ENCODE measurements at regions not wholly inside any gene's neighbourhood (a gene's known extent, or its start where the extent isn't known, plus 50 kb on each side); places are given as distances from the start of the nearest gene placed in this dataset.
"Not testable (repeated sequence)": the region's sequence is repeated elsewhere in the genome, so short reads cannot be mapped to it uniquely, and the experiment has no call there.

DNA sequence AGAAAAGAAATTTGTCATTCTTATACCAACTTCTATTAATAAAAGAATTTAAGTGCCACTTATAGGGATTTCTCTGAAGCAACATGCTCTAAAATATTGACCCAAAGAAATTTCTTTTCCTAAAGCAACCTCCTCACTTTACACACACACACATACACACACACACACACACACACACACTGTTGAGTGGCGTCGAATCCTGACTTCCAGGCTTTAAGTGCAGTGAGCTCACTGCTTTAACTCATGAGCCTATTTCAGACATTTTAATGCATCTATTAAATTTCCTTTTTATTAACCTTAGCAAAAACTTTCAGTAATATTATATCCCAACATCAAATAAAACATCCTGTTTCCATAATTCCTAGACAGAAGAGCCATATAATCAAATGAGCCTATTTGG, 229.1 kb upstream of the ACVR2A start:
- no peak for FAIRE-seq
- no peak for DNase-seq (ENCODE audit: insufficient read length, low spot score)

DNA sequence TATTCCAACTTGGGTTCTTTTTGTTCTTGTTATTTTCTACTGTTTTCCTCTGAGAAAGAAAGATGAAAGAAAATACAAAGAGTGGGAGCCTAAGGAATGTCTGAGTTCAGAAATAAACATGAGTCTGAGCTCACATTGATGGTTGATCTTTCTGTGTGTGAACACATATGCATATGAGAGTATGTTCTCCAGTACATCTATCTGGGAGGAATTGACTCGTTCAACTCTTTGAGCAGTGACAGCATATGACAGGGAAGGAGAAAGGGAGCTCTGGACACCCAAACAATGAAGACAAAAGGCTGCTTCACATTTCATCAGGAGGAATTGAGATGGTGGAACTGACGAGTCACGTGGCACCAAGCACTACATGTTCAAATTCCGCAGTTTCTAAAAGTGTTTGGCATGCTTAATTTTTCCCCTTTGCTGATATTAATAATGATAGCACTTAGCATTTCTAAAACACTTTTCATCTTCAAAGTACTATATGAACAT, 229.8 kb upstream of the ACVR2A start:
- DNase-seq (ENCODE audit: insufficient read length, low spot score) (no peak), FAIRE-seq (no peak)

DNA sequence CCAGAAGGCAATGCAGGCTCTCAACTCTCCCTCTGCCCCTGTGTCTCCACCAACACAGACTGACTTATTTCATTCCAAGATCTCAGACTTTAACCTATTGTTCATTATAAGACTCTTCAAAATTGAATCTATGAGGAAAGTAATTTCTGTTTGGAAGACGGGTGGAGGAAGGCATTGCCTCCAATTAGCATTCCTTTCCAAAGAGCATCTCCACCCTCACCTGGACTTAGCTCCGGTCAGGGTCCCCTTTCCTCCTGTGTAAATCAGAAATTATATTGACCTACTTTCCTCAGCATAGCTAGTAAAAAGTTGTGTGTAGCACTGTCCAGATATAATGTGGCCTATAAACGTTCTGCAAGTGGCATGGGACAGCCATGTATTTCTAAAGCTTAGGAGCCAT, 230.4 kb upstream of the ACVR2A start:
- no peak for FAIRE-seq

DNA sequence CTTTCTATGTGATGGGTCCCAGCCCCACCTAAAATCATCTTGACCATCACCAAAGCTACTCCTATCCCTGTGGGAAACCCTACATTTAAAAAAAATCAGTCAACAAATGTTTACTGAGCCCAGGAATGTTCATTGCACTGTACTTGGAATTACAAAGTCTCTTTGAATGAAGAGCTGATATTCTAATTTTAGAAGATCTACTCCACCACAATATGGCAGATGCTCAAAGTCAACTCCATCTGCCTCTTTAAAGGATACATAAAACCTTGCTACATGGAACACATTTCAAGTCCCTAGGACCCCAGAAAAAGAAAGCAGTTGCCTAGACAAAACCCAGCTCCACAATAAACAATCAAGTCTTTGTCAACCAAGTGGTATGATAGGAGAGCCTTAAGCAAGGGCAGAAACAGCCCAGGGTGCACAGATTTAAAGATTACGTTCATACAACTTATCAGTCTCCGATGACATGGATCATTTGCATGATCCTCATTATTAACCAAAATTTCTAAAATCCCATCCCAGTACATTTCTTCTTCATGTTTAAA, 234.3 kb upstream of the ACVR2A start:
- FAIRE-seq (no peak), DNase-seq (ENCODE audit: insufficient read length, low spot score) (no peak)

More for the DNA sequence above, 230.4 kb upstream of the ACVR2A start:
- no peak for DNase-seq (ENCODE audit: insufficient read length, low spot score)

DNA sequence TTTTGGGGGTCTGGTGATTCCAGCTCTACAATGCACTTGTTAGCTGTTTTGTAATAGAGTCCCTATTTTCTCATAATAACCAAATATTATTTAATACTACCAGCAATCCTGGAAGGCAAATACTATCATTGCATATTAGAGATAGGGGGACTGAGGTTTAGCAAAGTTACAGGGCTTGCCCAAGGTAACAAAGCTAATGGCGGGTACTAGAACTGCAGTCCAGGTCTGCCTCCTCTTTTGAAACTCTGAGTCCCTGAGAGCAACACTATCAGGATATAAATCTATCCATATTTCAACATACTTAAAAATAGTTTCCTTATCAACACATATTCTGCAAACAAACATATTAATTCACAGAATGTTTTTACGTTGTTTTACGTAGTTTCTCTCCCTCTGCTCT, 235.5 kb upstream of the ACVR2A start:
- DNase-seq (ENCODE audit: insufficient read length, low spot score) (no peak), FAIRE-seq (no peak)

DNA sequence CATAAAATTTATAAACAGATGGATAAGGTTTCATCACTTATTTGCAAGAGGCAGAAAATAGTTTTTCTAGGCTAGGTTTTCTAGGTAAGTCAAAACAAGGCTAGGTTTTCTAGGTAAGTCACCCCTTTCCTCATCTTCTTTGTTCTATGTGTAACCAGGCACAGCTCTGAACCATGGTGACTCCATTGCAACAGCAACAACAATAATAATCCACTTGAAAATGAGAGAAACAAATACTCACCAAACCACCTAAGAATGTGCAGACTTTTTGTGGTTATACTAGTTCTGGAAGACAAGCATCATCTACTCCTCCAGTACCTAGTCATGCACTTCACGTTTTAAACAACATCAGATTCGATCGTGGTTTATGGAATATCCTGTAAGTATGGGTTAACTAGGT, 237.4 kb upstream of the ACVR2A start:
- DNase-seq (ENCODE audit: insufficient read length, low spot score) (no peak), FAIRE-seq (no peak)

- DNase-seq (ENCODE audit: insufficient read length, low spot score) (no peak), FAIRE-seq (no peak)
These were observed 241.0 kb upstream of the ACVR2A start for GRCh38 chr2:147603876-147604275.

- no peak for DNase-seq (ENCODE audit: insufficient read length, low spot score)
These were observed 241.4 kb upstream of the ACVR2A start for GRCh38 chr2:147603447-147603846.

DNA sequence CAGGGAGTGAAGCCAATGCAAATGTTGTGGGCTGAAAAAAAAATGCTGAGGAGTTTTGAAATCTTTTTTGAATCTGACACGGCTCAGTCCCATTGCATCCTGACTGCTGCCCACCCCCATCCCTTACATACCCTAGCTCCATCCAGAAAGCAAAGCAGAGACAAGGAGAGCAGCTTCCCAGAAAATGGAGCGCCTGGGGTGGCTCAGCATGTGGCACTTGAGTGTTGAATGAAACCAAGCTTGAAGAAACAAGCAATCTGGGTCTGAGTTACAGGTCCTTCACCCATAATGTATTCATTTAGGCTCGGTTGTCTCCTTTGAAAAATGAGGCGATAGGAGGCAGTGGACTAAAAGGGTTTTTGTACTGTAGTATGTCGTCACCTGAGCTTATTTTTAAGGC, 244.2 kb upstream of the ACVR2A start:
- DNase-seq (ENCODE audit: insufficient read length, low spot score) (no peak), FAIRE-seq (no peak)

More at GRCh38 chr2:147603447-147603846, 241.4 kb upstream of the ACVR2A start:
- FAIRE-seq = no peak

GRCh38 chr2:147600223-147600622, 244.6 kb upstream of the ACVR2A start:
- no peak for FAIRE-seq
- DNase-seq (ENCODE audit: insufficient read length, low spot score) = no peak

- DNase-seq (ENCODE audit: insufficient read length, low spot score) = no peak
- no peak for FAIRE-seq
These were observed 249.6 kb upstream of the ACVR2A start for GRCh38 chr2:147595200-147595599.

- FAIRE-seq = no peak
- DNase-seq (ENCODE audit: insufficient read length, low spot score) = no peak
These were observed 250.8 kb upstream of the ACVR2A start for GRCh38 chr2:147594038-147594437.

DNA sequence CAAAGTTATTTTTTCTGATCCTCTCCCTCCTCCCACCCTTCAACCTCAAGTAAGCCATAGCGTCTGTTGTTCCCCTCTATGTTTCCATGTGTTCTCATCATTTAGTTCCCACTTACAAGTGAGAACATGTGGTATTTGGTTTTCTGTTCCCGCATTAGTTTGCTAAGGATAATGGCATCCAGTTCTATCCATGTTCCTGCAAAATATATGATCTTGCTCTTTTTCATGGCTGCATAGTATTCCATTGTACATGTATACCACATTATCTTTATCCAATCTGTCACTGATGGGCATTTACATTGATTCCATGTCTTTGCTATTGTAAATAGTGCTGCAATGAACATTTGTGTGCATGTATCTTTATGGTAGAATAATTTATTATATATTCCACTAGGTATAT, 252.0 kb upstream of the ACVR2A start:
- DNase-seq (ENCODE audit: insufficient read length, low spot score); FAIRE-seq: not testable (repeated sequence)

DNA sequence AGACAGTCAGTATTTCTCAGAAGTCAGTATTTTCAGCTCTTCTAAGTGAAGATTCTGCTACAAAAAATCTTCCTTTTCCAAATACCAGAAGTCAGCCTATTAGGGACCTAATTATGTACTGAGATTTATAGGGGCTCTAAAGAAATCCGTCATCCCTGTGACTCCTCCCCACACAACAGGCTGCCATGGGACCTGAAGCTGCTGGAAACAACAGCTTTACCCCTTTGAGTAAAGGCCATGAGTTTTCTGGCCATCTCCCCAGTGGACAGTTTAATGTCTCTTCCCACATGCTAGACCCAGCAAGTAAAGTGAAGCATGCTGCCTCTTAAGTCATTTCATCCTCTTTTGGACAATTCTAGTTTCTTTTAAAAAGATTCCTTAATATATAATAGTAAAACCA, 255.7 kb upstream of the ACVR2A start:
- FAIRE-seq (no peak), DNase-seq (ENCODE audit: insufficient read length, low spot score) (no peak)

DNA sequence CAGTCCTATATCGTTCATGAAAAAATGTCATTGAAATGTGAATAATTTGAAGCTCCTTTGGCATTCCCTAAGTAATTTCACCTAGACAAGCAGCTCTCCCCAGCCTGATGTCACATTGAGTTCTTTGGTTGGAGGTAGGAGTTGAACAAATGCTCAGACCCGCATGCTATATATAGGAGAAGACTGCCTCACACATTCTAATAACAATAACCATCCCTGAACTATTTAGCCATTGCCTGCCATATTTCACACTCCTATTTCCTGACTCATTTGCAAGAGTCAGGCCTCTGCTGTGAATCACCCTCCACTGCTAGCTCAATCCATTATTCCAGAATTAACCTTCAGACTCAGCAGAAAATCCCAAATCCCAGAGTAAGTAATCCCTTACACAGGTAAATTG, 256.6 kb upstream of the ACVR2A start:
- FAIRE-seq (no peak), DNase-seq (ENCODE audit: insufficient read length, low spot score) (no peak)

GRCh38 chr2:147578529-147578928, 266.3 kb upstream of the ACVR2A start:
- FAIRE-seq (no peak), DNase-seq (ENCODE audit: insufficient read length, low spot score) (no peak)

DNA sequence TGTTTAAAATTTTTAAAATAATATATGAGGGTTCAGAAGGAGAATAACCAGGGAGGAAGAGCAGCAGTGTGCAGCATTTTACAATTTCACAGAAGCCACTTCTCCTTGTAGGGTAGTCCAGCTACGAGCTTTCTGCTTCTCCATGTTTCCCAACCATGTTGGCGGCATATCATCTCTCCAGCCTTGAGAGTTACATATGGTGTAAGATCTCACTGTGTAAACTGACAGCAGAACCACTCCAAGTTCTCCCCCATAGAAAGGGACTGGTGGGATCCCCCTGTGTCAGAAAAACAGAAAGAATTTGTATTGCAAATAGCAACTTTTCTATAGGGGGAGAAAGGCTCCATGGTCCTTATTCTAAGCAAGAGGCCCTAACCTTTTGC, 266.8 kb upstream of the ACVR2A start:
- no peak for DNase-seq (ENCODE audit: insufficient read length, low spot score)
- no peak for FAIRE-seq

- FAIRE-seq (no peak), DNase-seq (ENCODE audit: insufficient read length, low spot score) (no peak)
These were observed 267.4 kb upstream of the ACVR2A start for GRCh38 chr2:147577323-147577997.

DNA sequence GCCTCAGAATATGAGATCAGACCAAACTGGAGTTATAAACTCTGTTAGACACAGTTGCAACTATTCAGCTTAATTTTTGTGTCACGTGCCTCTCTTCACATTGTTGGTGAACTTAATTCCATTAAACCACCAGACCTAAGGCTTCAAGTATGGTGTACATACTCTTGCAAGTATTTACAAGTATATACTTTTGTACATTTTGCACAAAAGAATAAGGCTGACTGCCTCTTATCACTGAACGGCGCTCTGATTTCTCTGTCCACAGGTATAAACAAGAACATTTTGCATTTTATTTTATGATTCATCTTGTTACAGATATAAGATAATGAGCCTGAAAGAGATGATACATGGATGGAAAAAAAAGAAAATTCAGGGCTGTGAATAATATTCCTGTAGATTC, 269.7 kb upstream of the ACVR2A start:
- FAIRE-seq (no peak), DNase-seq (ENCODE audit: insufficient read length, low spot score) (no peak)

- no peak for DNase-seq (ENCODE audit: insufficient read length, low spot score)
- no peak for FAIRE-seq
These were observed 272.2 kb upstream of the ACVR2A start for GRCh38 chr2:147572622-147573021.

DNA sequence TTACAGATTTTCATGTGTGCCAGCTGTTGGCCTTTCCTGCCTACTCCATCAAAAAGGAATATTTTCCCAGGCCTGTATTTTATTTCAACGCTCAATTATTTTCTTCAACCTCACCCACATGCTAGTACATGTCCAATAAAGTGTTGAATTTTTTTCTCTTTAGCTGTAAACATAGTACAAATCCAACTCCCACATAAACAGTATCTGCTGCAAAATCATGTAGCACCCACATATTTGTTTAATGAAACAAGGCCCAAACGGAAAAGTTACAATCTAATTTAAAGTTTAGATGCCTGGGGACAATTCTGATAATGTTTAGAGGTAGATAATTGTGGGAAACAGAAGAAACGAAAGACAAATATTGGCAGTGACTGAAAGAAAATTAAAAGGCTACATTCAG, 275.4 kb upstream of the ACVR2A start:
- no peak for FAIRE-seq

DNA sequence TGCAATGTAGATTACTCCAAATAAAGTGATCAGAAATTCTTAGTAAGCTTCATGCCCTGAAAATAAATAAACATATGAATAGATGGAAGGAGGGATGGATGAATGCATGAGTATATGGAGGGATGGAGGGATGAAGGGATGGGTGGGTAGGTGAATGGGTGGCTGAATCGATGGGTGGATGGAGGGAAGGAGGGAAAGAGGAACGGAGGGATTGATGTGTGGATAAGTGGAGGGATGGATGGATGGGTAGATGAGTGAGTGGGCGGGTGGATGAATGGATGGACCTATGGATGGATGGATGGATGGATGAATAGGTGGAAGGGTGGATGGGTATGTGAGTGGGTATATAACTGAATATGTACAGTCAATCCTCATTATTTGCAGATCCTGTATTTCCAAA, 276.7 kb upstream of the ACVR2A start:
- FAIRE-seq = no peak
- no peak for DNase-seq (ENCODE audit: insufficient read length, low spot score)

More for the DNA sequence above, 275.4 kb upstream of the ACVR2A start:
- DNase-seq (ENCODE audit: insufficient read length, low spot score) = no peak

GRCh38 chr2:147567136-147567535, 277.7 kb upstream of the ACVR2A start:
- FAIRE-seq = no peak

More at GRCh38 chr2:147567136-147567535, 277.7 kb upstream of the ACVR2A start:
- no peak for DNase-seq (ENCODE audit: insufficient read length, low spot score)

All from GM19239 (cell line).